ENCODE measurements at regions not wholly inside any gene's neighbourhood (a gene's known extent, or its start where the extent isn't known, plus 50 kb on each side); places are given as distances from the start of the nearest gene placed in this dataset.

GRCh38 chr18:32548688-32549087, 78.0 kb upstream of the GAREM1 start:
- Mint-ChIP-seq H3K36me3 (no peaks in the 10 kb centered on the region), H3K4me1 (peaks cover 0 to 4% (median 0%) of the 10 kb centered on the region in 7 donors), H3K4me3 (no peak overlapping the region), H3K27me3 (peaks cover 5 to 20% (median 17%) of the 10 kb centered on the region in 5 donors), H3K9me3 (no peaks in the 10 kb centered on the region), H3K27ac (no peak overlapping the region)
- H3K9me3 ChIP-seq (ENCODE audit: control insufficient read depth in 2 of 3, low read length in 3 of 3), result no peaks in the 10 kb centered on the region
- H3K27me3 ChIP-seq (ENCODE audit: control insufficient read depth in 2 of 2, insufficient read depth in 2 of 2, low read length in 2 of 2), result no peaks in the 10 kb centered on the region
- DNase-seq (no peak), ATAC-seq (no peak)
- no peaks in the 10 kb centered on the region for H3K36me3 ChIP-seq (ENCODE audit: control insufficient read depth in 2 of 3, insufficient read depth in 3 of 3, low read length in 3 of 3)
- POLR2A ChIA-PET, result interaction anchor here (0.6 kb wide), 1 partner anchor 439 kb away, joined by 3 read pairs; no protein-coding TSS in a partner anchor
- intact Hi-C loops (cut with micrococcal nuclease), result loop anchor here in 1 of 2 donors (1.0 kb wide), 1 partner anchor 259 kb away; no protein-coding TSS in a partner anchor
- CTCF ChIA-PET, result interaction anchor here (1.3 to 2.5 kb wide), 2 partner anchors 277 to 390 kb away, joined by 5 to 25 read pairs; no protein-coding TSS in a partner anchor
- no peaks in the 10 kb centered on the region for H3K4me1 ChIP-seq (ENCODE audit: control insufficient read depth in 2 of 2, insufficient read depth in 2 of 2, low read length in 2 of 2)
- no peak overlapping the region for H3K27ac ChIP-seq (ENCODE audit: low read depth, low read length)
- H3K4me3 ChIP-seq (ENCODE audit: low read length), result no peak overlapping the region

GRCh38 chr18:32545631-32546030, 74.9 kb upstream of the GAREM1 start:
- intact Hi-C loops (cut with micrococcal nuclease), result no loop called here
- Histone ChIP-seq H3K36me3 (ENCODE audit: control insufficient read depth in 2 of 3, insufficient read depth in 3 of 3, low read length in 3 of 3) (no peaks in the 10 kb centered on the region), H3K4me1 (ENCODE audit: control insufficient read depth in 2 of 2, insufficient read depth in 2 of 2, low read length in 2 of 2) (no peaks in the 10 kb centered on the region), H3K27ac (ENCODE audit: low read depth, low read length) (no peak overlapping the region), H3K4me3 (ENCODE audit: low read length) (no peak overlapping the region), H3K27me3 (ENCODE audit: control insufficient read depth in 2 of 2, insufficient read depth in 2 of 2, low read length in 2 of 2) (peaks cover 0 to under 1% of the 10 kb centered on the region in 2 donors), H3K9me3 (ENCODE audit: control insufficient read depth in 2 of 3, low read length in 3 of 3) (no peaks in the 10 kb centered on the region)
- H3K27me3 Mint-ChIP-seq, result peaks cover 7 to 31% (median 17%) of the 10 kb centered on the region in 5 donors
- H3K36me3 Mint-ChIP-seq, result no peaks in the 10 kb centered on the region
- H3K4me3 Mint-ChIP-seq, result no peak overlapping the region
- no peak for ATAC-seq
- no peak overlapping the region for H3K27ac Mint-ChIP-seq
- POLR2A ChIA-PET, result no interaction called here
- H3K9me3 Mint-ChIP-seq, result no peaks in the 10 kb centered on the region
- CTCF ChIA-PET, result interaction anchor here (1.2 kb wide), 1 partner anchor 75 kb away, joined by 5 read pairs; the partner anchor contains the start of gene GAREM1
- no peak for DNase-seq
- peaks cover 0 to 5% (median 0%) of the 10 kb centered on the region in 7 donors for H3K4me1 Mint-ChIP-seq

GRCh38 chr18:32544088-32544487, 73.4 kb upstream of the GAREM1 start:
- peaks cover 7 to 30% (median 17%) of the 10 kb centered on the region in 5 donors for H3K27me3 Mint-ChIP-seq
- Histone ChIP-seq H3K36me3 (ENCODE audit: control insufficient read depth in 2 of 3, insufficient read depth in 3 of 3, low read length in 3 of 3) (no peaks in the 10 kb centered on the region), H3K27ac (ENCODE audit: low read depth, low read length) (no peak overlapping the region), H3K4me3 (ENCODE audit: low read length) (no peak overlapping the region), H3K4me1 (ENCODE audit: control insufficient read depth in 2 of 2, insufficient read depth in 2 of 2, low read length in 2 of 2) (no peaks in the 10 kb centered on the region), H3K27me3 (ENCODE audit: control insufficient read depth in 2 of 2, insufficient read depth in 2 of 2, low read length in 2 of 2) (peaks cover 0 to 4% of the 10 kb centered on the region in 2 donors), H3K9me3 (ENCODE audit: control insufficient read depth in 2 of 3, low read length in 3 of 3) (no peaks in the 10 kb centered on the region)
- no peaks in the 10 kb centered on the region for H3K36me3 Mint-ChIP-seq
- intact Hi-C loops (cut with micrococcal nuclease), result no loop called here
- ChIA-PET POLR2A (no interaction called here), CTCF (no interaction called here)
- ATAC-seq (no peak), DNase-seq (no peak)
- H3K9me3 Mint-ChIP-seq, result no peaks in the 10 kb centered on the region
- no peak overlapping the region for H3K27ac Mint-ChIP-seq
- peaks cover 0 to 5% (median 0%) of the 10 kb centered on the region in 7 donors for H3K4me1 Mint-ChIP-seq
- H3K4me3 Mint-ChIP-seq, result no peak overlapping the region

GRCh38 chr18:32542221-32542798, 71.6 kb upstream of the GAREM1 start:
- Histone ChIP-seq H3K27me3 (ENCODE audit: control insufficient read depth in 2 of 2, insufficient read depth in 2 of 2, low read length in 2 of 2) (peaks cover 0 to 4% of the 10 kb centered on the region in 2 donors), H3K36me3 (ENCODE audit: control insufficient read depth in 2 of 3, insufficient read depth in 3 of 3, low read length in 3 of 3) (no peaks in the 10 kb centered on the region), H3K4me1 (ENCODE audit: control insufficient read depth in 2 of 2, insufficient read depth in 2 of 2, low read length in 2 of 2) (no peaks in the 10 kb centered on the region), H3K4me3 (ENCODE audit: low read length) (no peak overlapping the region), H3K9me3 (ENCODE audit: control insufficient read depth in 2 of 3, low read length in 3 of 3) (no peaks in the 10 kb centered on the region), H3K27ac (ENCODE audit: low read depth, low read length) (no peak overlapping the region)
- ChIA-PET POLR2A (no interaction called here), CTCF (no interaction called here)
- DNase-seq, result no peak
- peaks cover 0 to 5% (median 0%) of the 10 kb centered on the region in 7 donors for H3K4me1 Mint-ChIP-seq
- intact Hi-C loops (cut with micrococcal nuclease), result no loop called here
- H3K27me3 Mint-ChIP-seq, result peaks cover 0 to 30% (median 17%) of the 10 kb centered on the region in 5 donors
- H3K27ac Mint-ChIP-seq, result no peak overlapping the region
- H3K36me3 Mint-ChIP-seq, result no peaks in the 10 kb centered on the region
- H3K9me3 Mint-ChIP-seq, result no peaks in the 10 kb centered on the region
- no peak for ATAC-seq
- no peak overlapping the region for H3K4me3 Mint-ChIP-seq

- Histone ChIP-seq H3K36me3 (ENCODE audit: control insufficient read depth in 2 of 3, insufficient read depth in 3 of 3, low read length in 3 of 3) (no peaks in the 10 kb centered on the region), H3K27ac (ENCODE audit: low read depth, low read length) (no peak overlapping the region), H3K9me3 (ENCODE audit: control insufficient read depth in 2 of 3, low read length in 3 of 3) (no peaks in the 10 kb centered on the region), H3K4me1 (ENCODE audit: control insufficient read depth in 2 of 2, insufficient read depth in 2 of 2, low read length in 2 of 2) (peaks cover 0 to 13% of the 10 kb centered on the region in 2 donors), H3K27me3 (ENCODE audit: control insufficient read depth in 2 of 2, insufficient read depth in 2 of 2, low read length in 2 of 2) (no peaks in the 10 kb centered on the region), H3K4me3 (ENCODE audit: low read length) (no peak overlapping the region)
- H3K36me3 Mint-ChIP-seq, result peaks cover 0 to 5% (median 0%) of the 10 kb centered on the region in 5 donors
- peak overlapping the region in 6 of 9 donors; percentile 20 to 61 (median 48) for H3K27ac Mint-ChIP-seq
- ChIA-PET POLR2A (no interaction called here), CTCF (no interaction called here)
- H3K9me3 Mint-ChIP-seq, result peaks cover 0 to 2% (median 0%) of the 10 kb centered on the region in 11 donors
- H3K27me3 Mint-ChIP-seq, result peaks cover 0 to 16% (median 4%) of the 10 kb centered on the region in 5 donors
- peaks cover 10 to 30% (median 23%) of the 10 kb centered on the region in 7 donors for H3K4me1 Mint-ChIP-seq
- H3K4me3 Mint-ChIP-seq, result peak overlapping the region in 2 of 10 donors; percentile 6 to 17
- peak in 7 of 9 donors; percentile 28 to 65 (median 52) for DNase-seq
- ATAC-seq, result peak; percentile 92
- intact Hi-C loops (cut with micrococcal nuclease), result loop anchor here in 1 of 2 donors (1.0 kb wide), 1 partner anchor 61 kb away; the partner anchor contains the start of gene GAREM1
Observed at GRCh38 chr18:32530947-32531651, 60.4 kb upstream of the GAREM1 start.

- Histone ChIP-seq H3K27ac (ENCODE audit: low read depth, low read length) (no peak overlapping the region), H3K27me3 (ENCODE audit: control insufficient read depth in 2 of 2, insufficient read depth in 2 of 2, low read length in 2 of 2) (no peaks in the 10 kb centered on the region), H3K4me1 (ENCODE audit: control insufficient read depth in 2 of 2, insufficient read depth in 2 of 2, low read length in 2 of 2) (peaks cover 0 to 13% of the 10 kb centered on the region in 2 donors), H3K36me3 (ENCODE audit: control insufficient read depth in 2 of 3, insufficient read depth in 3 of 3, low read length in 3 of 3) (no peaks in the 10 kb centered on the region), H3K4me3 (ENCODE audit: low read length) (no peak overlapping the region), H3K9me3 (ENCODE audit: control insufficient read depth in 2 of 3, low read length in 3 of 3) (no peaks in the 10 kb centered on the region)
- ATAC-seq (no peak), DNase-seq (no peak)
- H3K27me3 Mint-ChIP-seq, result peaks cover 0 to 13% (median 0%) of the 10 kb centered on the region in 5 donors
- peaks cover 0 to 2% (median 0%) of the 10 kb centered on the region in 11 donors for H3K9me3 Mint-ChIP-seq
- ChIA-PET CTCF (no interaction called here), POLR2A (no interaction called here)
- H3K36me3 Mint-ChIP-seq, result peaks cover 0 to 5% (median 0%) of the 10 kb centered on the region in 5 donors
- intact Hi-C loops (cut with micrococcal nuclease), result no loop called here
- no peak overlapping the region for H3K27ac Mint-ChIP-seq
- no peak overlapping the region for H3K4me3 Mint-ChIP-seq
- peaks cover 10 to 30% (median 23%) of the 10 kb centered on the region in 7 donors for H3K4me1 Mint-ChIP-seq
Observed at GRCh38 chr18:32529722-32530420, 59.2 kb upstream of the GAREM1 start.

Data from naive thymus-derived CD4-positive, alpha-beta T cell (primary cell).